Neutrophil (primary cell): ENCODE measurements at regions not wholly inside any gene's neighbourhood (a gene's known extent, or its start where the extent isn't known, plus 50 kb on each side); places are given as distances from the start of the nearest gene placed in this dataset.

Experiments used
- H3K27ac ChIP-seq: fragments of 200-600 bp; sonication (generic); 2 replicates; pipeline ENCODE4 v1.5.1; 2016; ENCODE audit warnings: mild to moderate bottlenecking, moderate library complexity
- H3K27me3 ChIP-seq: fragments of 200-600 bp; sonication (generic); 2 replicates; pipeline ENCODE4 v1.6.0; 2016; ENCODE audit warnings: mild to moderate bottlenecking
- H3K36me3 ChIP-seq: fragments of 200-600 bp; sonication (generic); 2 replicates; pipeline ENCODE4 v1.5.1; 2017
- H3K4me1 ChIP-seq, 2 experiments: fragments of 200-600 bp in 1 of 2; sonication (generic) in 1 of 2; 1 replicate in 1 of 2; 2 replicates in 1 of 2; pipeline versions ENCODE4 v1.5.1 to v1.6.1; 2013 to 2016; ENCODE audit warnings: low read depth in 1 of 2, low read length in 1 of 2, mild to moderate bottlenecking in 1 of 2, moderate library complexity in 1 of 2; ENCODE audit not compliant: control insufficient read depth in 1 of 2, insufficient read depth in 1 of 2
- H3K4me3 ChIP-seq, 2 experiments: fragments of 200-600 bp in 1 of 2; sonication (generic) in 1 of 2; 1 replicate in 1 of 2; 2 replicates in 1 of 2; pipeline ENCODE4 v1.5.1; 2013 to 2016; ENCODE audit warnings: low read depth in 1 of 2, low read length in 1 of 2, mild to moderate bottlenecking in 1 of 2, moderate library complexity in 1 of 2
- H3K9me3 ChIP-seq: fragments of 200-600 bp; sonication (generic); 2 replicates; pipeline ENCODE4 v1.5.1; 2016
- TF ChIP-seq, protein P1 (sequence below): fragments of 200-600 bp; sonication (generic); IDR thresholded peaks from 2 replicates; pipeline ENCODE4 v1.5.1; 2016; ENCODE audit warnings: antibody characterized with exemption

DNA sequence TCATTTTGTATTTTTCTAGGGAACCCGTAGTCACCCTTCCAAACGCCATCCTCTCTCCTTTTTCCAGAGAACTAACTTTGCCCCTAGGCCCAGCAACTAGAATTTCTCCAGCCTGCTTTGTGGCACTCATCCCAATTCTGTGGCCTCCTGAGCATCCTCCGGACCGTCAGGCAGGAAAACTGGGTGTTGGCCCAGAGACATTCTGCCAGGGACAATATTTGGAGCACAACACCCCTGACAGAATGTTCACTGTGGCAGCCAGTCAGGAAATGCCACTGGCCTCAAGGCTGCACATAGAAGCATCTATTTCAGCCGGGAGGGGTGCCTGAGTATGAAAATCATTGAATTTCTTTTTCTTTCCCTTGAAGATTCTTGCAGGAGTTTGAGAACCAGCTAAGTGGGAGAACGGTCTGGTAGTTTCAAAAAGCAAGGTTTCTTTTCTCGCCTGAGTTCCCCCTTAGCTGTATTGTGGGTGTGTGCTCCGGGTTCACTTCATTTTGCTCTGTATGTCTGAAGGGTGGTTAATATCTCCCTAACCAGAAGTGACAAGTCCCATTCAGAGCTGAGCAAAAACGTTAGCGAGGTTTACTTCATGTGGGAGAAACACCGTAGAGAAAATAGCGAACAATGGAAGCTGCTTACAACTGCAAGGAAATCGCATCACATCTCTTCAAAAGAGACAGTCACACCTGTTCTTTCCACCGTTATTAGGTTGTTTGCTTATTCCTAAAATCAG lies 108.1 kb upstream of the TPM1 start:
- Histone ChIP-seq H3K9me3 (no peaks in the 10 kb centered on the region), H3K4me3 (no peak overlapping the region), H3K4me1 (peaks cover 6 to 12% of the 10 kb centered on the region in 2 experiments), H3K27ac (no peak overlapping the region), H3K36me3 (no peaks in the 10 kb centered on the region), H3K27me3 (peaks cover 21% of the 10 kb centered on the region)
- TF ChIP-seq, protein P1, sequence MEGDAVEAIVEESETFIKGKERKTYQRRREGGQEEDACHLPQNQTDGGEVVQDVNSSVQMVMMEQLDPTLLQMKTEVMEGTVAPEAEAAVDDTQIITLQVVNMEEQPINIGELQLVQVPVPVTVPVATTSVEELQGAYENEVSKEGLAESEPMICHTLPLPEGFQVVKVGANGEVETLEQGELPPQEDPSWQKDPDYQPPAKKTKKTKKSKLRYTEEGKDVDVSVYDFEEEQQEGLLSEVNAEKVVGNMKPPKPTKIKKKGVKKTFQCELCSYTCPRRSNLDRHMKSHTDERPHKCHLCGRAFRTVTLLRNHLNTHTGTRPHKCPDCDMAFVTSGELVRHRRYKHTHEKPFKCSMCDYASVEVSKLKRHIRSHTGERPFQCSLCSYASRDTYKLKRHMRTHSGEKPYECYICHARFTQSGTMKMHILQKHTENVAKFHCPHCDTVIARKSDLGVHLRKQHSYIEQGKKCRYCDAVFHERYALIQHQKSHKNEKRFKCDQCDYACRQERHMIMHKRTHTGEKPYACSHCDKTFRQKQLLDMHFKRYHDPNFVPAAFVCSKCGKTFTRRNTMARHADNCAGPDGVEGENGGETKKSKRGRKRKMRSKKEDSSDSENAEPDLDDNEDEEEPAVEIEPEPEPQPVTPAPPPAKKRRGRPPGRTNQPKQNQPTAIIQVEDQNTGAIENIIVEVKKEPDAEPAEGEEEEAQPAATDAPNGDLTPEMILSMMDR: no peak

DNA sequence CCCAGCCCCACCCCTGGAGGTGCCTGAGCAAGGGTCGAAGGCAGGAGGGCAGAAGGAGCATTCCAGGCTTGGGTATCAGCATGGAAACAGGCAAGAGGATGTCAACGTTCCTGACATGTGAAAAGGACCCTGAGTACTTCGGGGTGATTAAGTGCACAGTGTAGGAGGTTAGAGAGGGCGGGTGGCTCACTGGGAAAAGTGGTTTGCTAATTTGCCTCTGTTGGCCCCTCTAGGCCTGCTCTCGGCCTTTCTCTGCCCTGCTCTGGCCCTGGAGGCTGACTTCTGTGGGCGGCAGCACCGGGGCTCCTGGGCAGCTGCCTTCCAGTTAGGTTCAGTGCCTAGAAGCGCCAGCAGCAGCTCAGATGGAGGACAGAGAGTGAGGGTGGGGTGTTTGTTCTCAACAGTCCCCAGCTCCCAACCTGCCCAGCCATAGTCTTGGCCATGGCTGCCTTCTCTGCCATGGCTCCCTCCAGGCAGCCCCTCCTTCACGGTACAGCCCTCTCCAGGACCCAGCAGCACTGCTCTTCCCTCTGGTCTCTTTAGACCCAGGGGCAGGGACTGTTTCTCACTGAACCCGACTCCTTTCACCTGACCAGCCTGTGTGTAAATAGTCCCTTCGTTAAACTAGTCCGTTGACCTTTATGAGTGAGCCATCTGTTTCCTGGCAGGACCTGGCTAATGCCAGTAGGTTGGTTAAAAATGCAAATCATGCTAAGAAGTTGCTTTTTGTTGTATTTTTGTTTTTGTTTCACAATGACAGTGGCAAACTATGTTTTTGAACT lies 107.1 kb upstream of the TPM1 start:
- TF ChIP-seq, protein P1: no peak
- Histone ChIP-seq H3K27me3 (peaks cover 17% of the 10 kb centered on the region), H3K4me3 (no peak overlapping the region), H3K4me1 (peaks cover 6 to 12% of the 10 kb centered on the region in 2 experiments), H3K36me3 (no peaks in the 10 kb centered on the region), H3K9me3 (no peaks in the 10 kb centered on the region), H3K27ac (no peak overlapping the region)

DNA sequence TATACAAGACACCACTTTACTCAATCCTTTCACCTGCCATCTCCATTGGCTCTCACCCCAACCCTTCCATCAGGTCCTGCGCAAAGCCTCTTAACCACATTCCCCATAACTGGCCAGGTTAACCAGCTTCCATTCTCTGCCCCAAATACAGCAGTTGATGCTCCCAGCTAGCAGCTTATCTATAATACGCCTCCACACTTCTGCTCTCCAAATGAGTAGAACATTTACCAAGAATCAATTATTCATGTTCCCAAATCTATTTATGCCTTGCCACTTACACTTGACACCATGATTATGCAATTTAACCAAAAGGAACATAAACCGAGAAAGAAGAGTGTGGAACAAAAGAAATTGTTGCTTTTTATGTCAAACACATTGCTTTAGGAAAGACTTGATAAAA lies 103.7 kb upstream of the TPM1 start:
- Histone ChIP-seq H3K9me3 (no peaks in the 10 kb centered on the region), H3K4me1 (no peaks in the 10 kb centered on the region), H3K36me3 (no peaks in the 10 kb centered on the region), H3K4me3 (no peak overlapping the region), H3K27ac (no peak overlapping the region), H3K27me3 (peaks cover 24% of the 10 kb centered on the region)
- TF ChIP-seq, protein P1: no peak

DNA sequence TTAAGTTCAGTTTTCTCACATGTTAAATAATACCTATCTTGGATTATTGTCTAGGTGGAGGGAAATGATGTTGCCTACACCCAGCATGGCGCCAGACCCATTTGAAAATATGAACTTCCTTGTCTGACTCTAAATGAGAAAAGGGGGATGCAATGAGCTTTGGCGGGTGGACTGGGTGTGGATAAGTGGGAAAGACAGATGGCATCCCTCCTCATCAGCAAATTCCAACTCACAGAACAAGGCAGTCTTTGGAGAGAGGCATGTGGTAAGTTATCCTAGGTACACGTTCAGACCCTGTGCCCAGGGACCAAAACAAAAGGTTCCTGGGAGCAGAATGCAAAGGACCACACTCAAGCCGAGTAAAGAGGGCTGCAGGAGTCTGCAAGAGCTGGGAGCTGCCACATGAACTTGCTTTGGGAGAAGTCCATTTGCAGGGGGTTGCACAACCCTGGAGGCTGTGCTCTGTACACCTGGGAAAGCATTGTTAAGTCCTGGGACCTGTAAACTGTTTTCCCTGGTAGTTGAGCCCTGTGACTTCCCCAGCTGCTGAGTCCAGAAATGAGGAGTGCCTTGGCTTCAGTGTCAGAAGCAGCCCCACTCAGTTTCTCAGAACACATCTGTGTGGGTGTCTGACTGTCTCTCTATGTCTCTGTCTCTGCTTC lies 102.3 kb upstream of the TPM1 start:
- Histone ChIP-seq H3K9me3 (no peaks in the 10 kb centered on the region), H3K36me3 (no peaks in the 10 kb centered on the region), H3K4me1 (peaks cover 0 to under 1% of the 10 kb centered on the region in 2 experiments), H3K4me3 (no peak overlapping the region), H3K27ac (no peak overlapping the region), H3K27me3 (peaks cover 19% of the 10 kb centered on the region)
- TF ChIP-seq, protein P1: no peak

DNA sequence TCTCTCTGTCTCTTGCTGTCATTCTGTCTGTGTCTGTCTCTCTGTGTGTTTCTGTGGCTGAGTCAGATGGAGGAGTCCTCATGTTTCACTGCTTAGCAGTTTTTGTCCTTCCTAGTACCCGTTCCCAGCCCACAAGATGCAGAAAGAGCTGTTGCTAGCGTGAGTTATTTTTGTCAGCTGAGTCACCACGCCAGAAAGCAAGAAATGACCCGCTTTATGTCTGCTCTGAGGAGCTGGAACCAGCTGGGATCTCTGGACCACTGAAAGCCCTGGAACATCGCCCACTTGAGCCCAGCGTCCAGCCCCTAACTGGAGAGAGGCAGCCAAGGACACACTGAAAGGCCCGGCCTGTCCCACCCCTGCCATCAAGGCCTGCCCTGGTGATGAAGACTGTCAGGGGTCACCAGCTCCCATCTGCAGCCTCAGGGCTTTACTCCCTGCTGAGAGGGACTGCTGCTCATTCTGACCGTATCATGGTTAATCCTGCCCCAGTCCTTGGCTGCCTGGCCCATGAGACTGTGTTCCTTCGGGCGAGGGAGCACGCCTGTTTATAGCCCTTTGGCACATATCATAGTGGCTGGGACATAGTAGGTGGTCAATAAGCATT lies 101.7 kb upstream of the TPM1 start:
- no peak overlapping the region for H3K27ac ChIP-seq

More for the DNA sequence above, 101.7 kb upstream of the TPM1 start:
- TF ChIP-seq, protein P1: no peak
- Histone ChIP-seq H3K4me3 (no peak overlapping the region), H3K27me3 (peaks cover 13% of the 10 kb centered on the region), H3K36me3 (no peaks in the 10 kb centered on the region), H3K9me3 (no peaks in the 10 kb centered on the region), H3K4me1 (peaks cover 4 to 7% of the 10 kb centered on the region in 2 experiments)
